Left lobe of liver (tissue), 2 donors: ENCODE measurements at regions not wholly inside any gene's neighbourhood (a gene's known extent, or its start where the extent isn't known, plus 50 kb on each side); places are given as distances from the start of the nearest gene placed in this dataset.
"Not testable (repeated sequence)": the region's sequence is repeated elsewhere in the genome, so short reads cannot be mapped to it uniquely, and the experiment has no call there.

Source experiments
- ATAC-seq: fragments of 200-7000 bp; cut with Tn5 transposase; one replicate; pipeline ENCODE4 v1.9.1; 2020; ENCODE audit warnings: mild to moderate bottlenecking, moderate library complexity
- DNase-seq: peaks from one replicate; pipeline ENCODE4 v3.0.0-alpha.2; 2020; ENCODE audit warnings: low spot score
- donor health status: DM: no; HTN: no; CAD: no; lungs with moderate emphysema.
- donor health status: DM: no; HTN: yes; CAD: no.

- ATAC-seq, DNase-seq: not testable (repeated sequence)
Observed at GRCh38 chr20:30295396-30295795, 962.1 kb upstream of the DEFB115 start.

- DNase-seq, ATAC-seq: not testable (repeated sequence)
Observed at GRCh38 chr20:30295967-30296366, 961.5 kb upstream of the DEFB115 start.

GRCh38 chr20:30297878-30298595, 959.4 kb upstream of the DEFB115 start:
- ATAC-seq, DNase-seq: not testable (repeated sequence)

GRCh38 chr20:30300220-30300642, 957.2 kb upstream of the DEFB115 start:
- ATAC-seq, DNase-seq: not testable (repeated sequence)

GRCh38 chr20:30302786-30303185, 954.7 kb upstream of the DEFB115 start:
- not testable (repeated sequence) for DNase-seq, ATAC-seq

GRCh38 chr20:30309938-30310337, 947.5 kb upstream of the DEFB115 start:
- DNase-seq, ATAC-seq: not testable (repeated sequence)

GRCh38 chr20:30310385-30310784, 947.1 kb upstream of the DEFB115 start:
- not testable (repeated sequence) for ATAC-seq, DNase-seq

GRCh38 chr20:30312220-30312619, 945.2 kb upstream of the DEFB115 start:
- not testable (repeated sequence) for ATAC-seq, DNase-seq

GRCh38 chr20:30313660-30314059, 943.8 kb upstream of the DEFB115 start:
- not testable (repeated sequence) for DNase-seq, ATAC-seq

GRCh38 chr20:30316063-30316462, 941.4 kb upstream of the DEFB115 start:
- not testable (repeated sequence) for DNase-seq, ATAC-seq

GRCh38 chr20:30316532-30317299, 940.7 kb upstream of the DEFB115 start:
- not testable (repeated sequence) for DNase-seq, ATAC-seq

- DNase-seq, ATAC-seq: not testable (repeated sequence)
Observed at GRCh38 chr20:30333744-30334143, 923.7 kb upstream of the DEFB115 start.

- not testable (repeated sequence) for DNase-seq, ATAC-seq
Observed at GRCh38 chr20:30337556-30337955, 919.9 kb upstream of the DEFB115 start.

GRCh38 chr20:30348932-30349331, 908.5 kb upstream of the DEFB115 start:
- ATAC-seq, DNase-seq: not testable (repeated sequence)

- not testable (repeated sequence) for ATAC-seq, DNase-seq
Observed at GRCh38 chr20:30356854-30357467, 900.5 kb upstream of the DEFB115 start.

- not testable (repeated sequence) for DNase-seq, ATAC-seq
Observed at GRCh38 chr20:30361756-30362155, 895.7 kb upstream of the DEFB115 start.

- ATAC-seq, DNase-seq: not testable (repeated sequence)
Observed at GRCh38 chr20:30376430-30376766, 881.1 kb upstream of the DEFB115 start.

GRCh38 chr20:30376767-30377658, 880.5 kb upstream of the DEFB115 start:
- ATAC-seq (peak; percentile 99), DNase-seq (peak; percentile 85)

GRCh38 chr20:30378317-30378716, 879.1 kb upstream of the DEFB115 start:
- ATAC-seq, DNase-seq: not testable (repeated sequence)

GRCh38 chr20:30378721-30379120, 878.7 kb upstream of the DEFB115 start:
- not testable (repeated sequence) for ATAC-seq, DNase-seq
